IMR-90 (cell line): ENCODE measurements at regions not wholly inside any gene's neighbourhood (a gene's known extent, or its start where the extent isn't known, plus 50 kb on each side); places are given as distances from the start of the nearest gene placed in this dataset.

Experiments used
- POLR2A ChIP-seq: IDR thresholded peaks from 2 replicates; pipeline ENCODE4 v1.6.1; 2012; ENCODE audit warnings: mild to moderate bottlenecking, low read depth, low read length
- RCOR1 ChIP-seq: IDR thresholded peaks from 2 replicates; pipeline ENCODE4 v1.6.1; 2012; ENCODE audit warnings: mild to moderate bottlenecking, low read length, improper control_type of control experiment; ENCODE audit not compliant: insufficient replicate concordance

DNA sequence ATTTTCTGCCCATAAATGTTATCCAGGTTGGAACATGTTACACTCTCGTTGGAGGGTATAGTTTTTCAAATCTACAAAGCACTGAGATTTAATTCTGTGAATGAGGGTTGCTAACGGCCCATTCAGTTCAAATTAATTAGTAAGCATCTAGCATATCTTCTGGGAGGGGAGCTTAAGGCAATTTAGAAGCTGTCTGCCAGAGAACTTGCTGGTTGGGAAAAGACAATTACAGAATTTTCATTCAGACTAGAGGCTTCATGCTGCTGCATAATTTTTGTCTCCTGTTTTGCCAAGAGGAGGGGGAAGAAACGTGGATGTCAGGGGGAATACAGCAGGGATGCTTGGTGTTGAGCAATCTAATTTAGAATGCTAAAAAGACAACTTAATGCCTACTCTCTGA is 268.3 kb upstream of the FAM83B start:
- TF ChIP-seq POLR2A (no peak), RCOR1 (no peak)
